ENCODE measurements at regions not wholly inside any gene's neighbourhood (a gene's known extent, or its start where the extent isn't known, plus 50 kb on each side); places are given as distances from the start of the nearest gene placed in this dataset.

DNA sequence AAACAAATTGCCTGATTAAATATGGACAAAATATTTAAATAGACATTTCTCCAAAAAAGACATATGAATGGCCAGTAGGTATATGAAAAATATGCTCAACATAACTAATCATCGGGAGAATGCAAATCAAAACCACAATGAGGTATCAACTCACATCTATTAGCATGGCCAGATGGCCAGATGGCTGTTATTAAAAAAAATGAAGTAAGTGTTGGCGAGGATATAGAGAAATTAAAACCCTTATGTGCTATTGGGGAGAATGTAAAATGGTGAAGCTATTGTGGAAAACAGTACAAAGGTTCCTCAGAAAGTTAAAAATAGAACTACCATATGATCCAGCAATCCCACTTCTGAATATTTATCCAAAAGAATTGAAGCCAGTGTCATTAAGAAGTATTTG is 272.3 kb upstream of the ZNF804A start:
- TF ChIP-seq, protein P1, sequence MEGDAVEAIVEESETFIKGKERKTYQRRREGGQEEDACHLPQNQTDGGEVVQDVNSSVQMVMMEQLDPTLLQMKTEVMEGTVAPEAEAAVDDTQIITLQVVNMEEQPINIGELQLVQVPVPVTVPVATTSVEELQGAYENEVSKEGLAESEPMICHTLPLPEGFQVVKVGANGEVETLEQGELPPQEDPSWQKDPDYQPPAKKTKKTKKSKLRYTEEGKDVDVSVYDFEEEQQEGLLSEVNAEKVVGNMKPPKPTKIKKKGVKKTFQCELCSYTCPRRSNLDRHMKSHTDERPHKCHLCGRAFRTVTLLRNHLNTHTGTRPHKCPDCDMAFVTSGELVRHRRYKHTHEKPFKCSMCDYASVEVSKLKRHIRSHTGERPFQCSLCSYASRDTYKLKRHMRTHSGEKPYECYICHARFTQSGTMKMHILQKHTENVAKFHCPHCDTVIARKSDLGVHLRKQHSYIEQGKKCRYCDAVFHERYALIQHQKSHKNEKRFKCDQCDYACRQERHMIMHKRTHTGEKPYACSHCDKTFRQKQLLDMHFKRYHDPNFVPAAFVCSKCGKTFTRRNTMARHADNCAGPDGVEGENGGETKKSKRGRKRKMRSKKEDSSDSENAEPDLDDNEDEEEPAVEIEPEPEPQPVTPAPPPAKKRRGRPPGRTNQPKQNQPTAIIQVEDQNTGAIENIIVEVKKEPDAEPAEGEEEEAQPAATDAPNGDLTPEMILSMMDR (IDR thresholded peaks at IDR 0.05): no peak
- TF ChIP-seq, protein P2, sequence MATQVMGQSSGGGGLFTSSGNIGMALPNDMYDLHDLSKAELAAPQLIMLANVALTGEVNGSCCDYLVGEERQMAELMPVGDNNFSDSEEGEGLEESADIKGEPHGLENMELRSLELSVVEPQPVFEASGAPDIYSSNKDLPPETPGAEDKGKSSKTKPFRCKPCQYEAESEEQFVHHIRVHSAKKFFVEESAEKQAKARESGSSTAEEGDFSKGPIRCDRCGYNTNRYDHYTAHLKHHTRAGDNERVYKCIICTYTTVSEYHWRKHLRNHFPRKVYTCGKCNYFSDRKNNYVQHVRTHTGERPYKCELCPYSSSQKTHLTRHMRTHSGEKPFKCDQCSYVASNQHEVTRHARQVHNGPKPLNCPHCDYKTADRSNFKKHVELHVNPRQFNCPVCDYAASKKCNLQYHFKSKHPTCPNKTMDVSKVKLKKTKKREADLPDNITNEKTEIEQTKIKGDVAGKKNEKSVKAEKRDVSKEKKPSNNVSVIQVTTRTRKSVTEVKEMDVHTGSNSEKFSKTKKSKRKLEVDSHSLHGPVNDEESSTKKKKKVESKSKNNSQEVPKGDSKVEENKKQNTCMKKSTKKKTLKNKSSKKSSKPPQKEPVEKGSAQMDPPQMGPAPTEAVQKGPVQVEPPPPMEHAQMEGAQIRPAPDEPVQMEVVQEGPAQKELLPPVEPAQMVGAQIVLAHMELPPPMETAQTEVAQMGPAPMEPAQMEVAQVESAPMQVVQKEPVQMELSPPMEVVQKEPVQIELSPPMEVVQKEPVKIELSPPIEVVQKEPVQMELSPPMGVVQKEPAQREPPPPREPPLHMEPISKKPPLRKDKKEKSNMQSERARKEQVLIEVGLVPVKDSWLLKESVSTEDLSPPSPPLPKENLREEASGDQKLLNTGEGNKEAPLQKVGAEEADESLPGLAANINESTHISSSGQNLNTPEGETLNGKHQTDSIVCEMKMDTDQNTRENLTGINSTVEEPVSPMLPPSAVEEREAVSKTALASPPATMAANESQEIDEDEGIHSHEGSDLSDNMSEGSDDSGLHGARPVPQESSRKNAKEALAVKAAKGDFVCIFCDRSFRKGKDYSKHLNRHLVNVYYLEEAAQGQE (IDR thresholded peaks at IDR 0.05; ENCODE audit: low read depth, low read length): no peak
- TF ChIP-seq, protein P3, sequence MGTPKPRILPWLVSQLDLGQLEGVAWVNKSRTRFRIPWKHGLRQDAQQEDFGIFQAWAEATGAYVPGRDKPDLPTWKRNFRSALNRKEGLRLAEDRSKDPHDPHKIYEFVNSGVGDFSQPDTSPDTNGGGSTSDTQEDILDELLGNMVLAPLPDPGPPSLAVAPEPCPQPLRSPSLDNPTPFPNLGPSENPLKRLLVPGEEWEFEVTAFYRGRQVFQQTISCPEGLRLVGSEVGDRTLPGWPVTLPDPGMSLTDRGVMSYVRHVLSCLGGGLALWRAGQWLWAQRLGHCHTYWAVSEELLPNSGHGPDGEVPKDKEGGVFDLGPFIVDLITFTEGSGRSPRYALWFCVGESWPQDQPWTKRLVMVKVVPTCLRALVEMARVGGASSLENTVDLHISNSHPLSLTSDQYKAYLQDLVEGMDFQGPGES (IDR thresholded peaks at IDR 0.05; ENCODE audit: low read depth, low read length): no peak
- no peak for TF ChIP-seq TEAD4 (IDR thresholded peaks at IDR 0.05; ENCODE audit: borderline replicate concordance, insufficient read depth)
- TF ChIP-seq POLR2AphosphoS5 (IDR thresholded peaks at IDR 0.05; ENCODE audit: low read depth, low read length): no peak
- TF ChIP-seq, protein P4, sequence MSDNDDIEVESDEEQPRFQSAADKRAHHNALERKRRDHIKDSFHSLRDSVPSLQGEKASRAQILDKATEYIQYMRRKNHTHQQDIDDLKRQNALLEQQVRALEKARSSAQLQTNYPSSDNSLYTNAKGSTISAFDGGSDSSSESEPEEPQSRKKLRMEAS (IDR thresholded peaks at IDR 0.05; ENCODE audit: low read depth): no peak
- no peak for TF ChIP-seq EZH2phosphoT487 (IDR thresholded peaks at IDR 0.05; ENCODE audit: borderline replicate concordance, low read depth)
- TF ChIP-seq, protein P5, sequence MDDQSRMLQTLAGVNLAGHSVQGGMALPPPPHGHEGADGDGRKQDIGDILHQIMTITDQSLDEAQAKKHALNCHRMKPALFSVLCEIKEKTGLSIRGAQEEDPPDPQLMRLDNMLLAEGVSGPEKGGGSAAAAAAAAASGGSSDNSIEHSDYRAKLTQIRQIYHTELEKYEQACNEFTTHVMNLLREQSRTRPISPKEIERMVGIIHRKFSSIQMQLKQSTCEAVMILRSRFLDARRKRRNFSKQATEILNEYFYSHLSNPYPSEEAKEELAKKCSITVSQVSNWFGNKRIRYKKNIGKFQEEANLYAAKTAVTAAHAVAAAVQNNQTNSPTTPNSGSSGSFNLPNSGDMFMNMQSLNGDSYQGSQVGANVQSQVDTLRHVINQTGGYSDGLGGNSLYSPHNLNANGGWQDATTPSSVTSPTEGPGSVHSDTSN (IDR thresholded peaks at IDR 0.05): no peak
- no peak for TF ChIP-seq TAF1 (IDR thresholded peaks at IDR 0.05; ENCODE audit: borderline replicate concordance, low read depth, low read length)
- no peak for TF ChIP-seq SIN3A (IDR thresholded peaks at IDR 0.05; ENCODE audit: borderline replicate concordance, low read depth, low read length)
- no peak for TF ChIP-seq NRF1 (IDR thresholded peaks at IDR 0.05; ENCODE audit: low read depth, low read length)
- no peak for TF ChIP-seq EP300 (IDR thresholded peaks at IDR 0.05; ENCODE audit: borderline replicate concordance in 1 of 2, low read depth in 1 of 2, low read length in 1 of 2)
- no peak for TF ChIP-seq FOXM1 (IDR thresholded peaks at IDR 0.05; ENCODE audit: low read depth)
- TF ChIP-seq GABPA (IDR thresholded peaks at IDR 0.05; ENCODE audit: low read depth): no peak

Measured in SK-N-SH (cell line).